Neuron (in vitro differentiated cells): ENCODE measurements at regions not wholly inside any gene's neighbourhood (a gene's known extent, or its start where the extent isn't known, plus 50 kb on each side); places are given as distances from the start of the nearest gene placed in this dataset.

Source experiments
- H2AFZ ChIP-seq: one replicate; pipeline ENCODE4 v1.6.1; 2013; ENCODE audit warnings: low read depth, mild to moderate bottlenecking, inconsistent platforms, low read length, moderate library complexity
- H3K27me3 ChIP-seq: one replicate; pipeline ENCODE4 v1.6.1; 2013; ENCODE audit warnings: low read length; ENCODE audit not compliant: insufficient read depth
- H3K36me3 ChIP-seq: one replicate; pipeline ENCODE4 v1.6.1; 2013; ENCODE audit warnings: low read length; ENCODE audit not compliant: insufficient read depth
- H3K4me1 ChIP-seq: one replicate; pipeline ENCODE4 v1.6.1; 2013; ENCODE audit warnings: low read length; ENCODE audit not compliant: insufficient read depth
- H3K4me3 ChIP-seq: 2 replicates; pipeline ENCODE4 v1.5.1; 2013; ENCODE audit warnings: mild to moderate bottlenecking, low read length, moderate library complexity
- H3K9me3 ChIP-seq: one replicate; pipeline ENCODE4 v1.6.1; 2013; ENCODE audit warnings: low read length

- Histone ChIP-seq H3K4me3 (no peak overlapping the region), H2AFZ (no peak overlapping the region), H3K27me3 (no peaks in the 10 kb centered on the region), H3K36me3 (no peaks in the 10 kb centered on the region), H3K9me3 (no peaks in the 10 kb centered on the region), H3K4me1 (peaks cover 12% of the 10 kb centered on the region)
Observed at GRCh38 chr9:676780-677438, 164.6 kb upstream of the DMRT1 start.

DNA sequence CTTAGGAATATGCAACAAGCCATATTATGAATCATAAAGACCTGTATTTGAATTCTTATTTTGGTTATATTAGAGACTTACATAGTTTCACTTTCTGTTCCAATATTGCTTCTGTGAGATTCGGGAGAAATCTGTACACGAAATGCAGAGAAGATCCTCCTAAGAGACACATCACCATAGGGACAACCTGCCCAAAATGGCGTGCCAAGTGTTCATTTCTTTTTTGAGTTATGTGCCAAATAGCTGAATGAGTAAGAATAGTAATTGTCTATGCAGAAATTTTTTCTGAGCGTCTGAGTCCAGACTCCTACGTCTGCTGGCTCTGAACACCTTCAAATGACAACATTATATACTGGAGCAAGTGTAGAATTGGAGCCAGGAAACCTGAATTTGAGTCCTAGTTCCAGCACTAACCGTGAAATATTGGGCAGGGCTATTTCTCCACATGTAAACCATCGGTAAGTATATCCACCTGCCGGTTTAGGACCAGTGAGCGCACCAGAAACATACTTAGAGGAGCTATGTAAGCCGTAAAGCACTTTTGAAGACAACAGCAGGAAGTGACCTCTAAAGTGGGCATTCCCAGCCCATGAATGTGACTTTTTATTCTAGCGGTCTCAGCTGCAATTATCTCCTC, 163.9 kb upstream of the DMRT1 start:
- Histone ChIP-seq H3K4me1 (peaks cover 12% of the 10 kb centered on the region), H2AFZ (no peak overlapping the region), H3K36me3 (no peaks in the 10 kb centered on the region), H3K4me3 (no peak overlapping the region), H3K27me3 (no peaks in the 10 kb centered on the region), H3K9me3 (no peaks in the 10 kb centered on the region)

- Histone ChIP-seq H3K36me3 (no peaks in the 10 kb centered on the region), H2AFZ (no peak overlapping the region), H3K27me3 (no peaks in the 10 kb centered on the region), H3K4me1 (peaks cover 9% of the 10 kb centered on the region), H3K9me3 (no peaks in the 10 kb centered on the region), H3K4me3 (no peak overlapping the region)
Observed at GRCh38 chr9:678897-679296, 162.6 kb upstream of the DMRT1 start.

DNA sequence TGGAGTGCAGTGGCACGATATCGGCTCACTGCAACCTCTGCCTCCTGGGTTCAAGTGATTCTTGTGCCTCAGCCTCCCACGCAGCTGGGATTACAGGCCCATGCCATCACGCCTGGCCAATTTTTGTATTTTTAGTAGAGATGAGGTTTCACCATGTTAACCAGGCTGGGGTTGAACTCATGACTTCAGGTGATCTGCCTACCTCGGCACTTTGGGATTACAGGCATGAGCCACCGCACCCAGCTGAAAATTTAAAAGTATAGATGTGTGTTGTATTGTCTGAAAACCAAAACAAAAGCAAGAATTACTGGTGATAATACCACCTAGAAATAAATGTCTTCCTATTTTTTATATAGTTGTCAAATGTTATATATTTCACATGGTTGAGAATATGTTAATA, 162.0 kb upstream of the DMRT1 start:
- Histone ChIP-seq H3K9me3 (no peaks in the 10 kb centered on the region), H3K27me3 (no peaks in the 10 kb centered on the region), H3K4me3 (no peak overlapping the region), H3K36me3 (no peaks in the 10 kb centered on the region), H3K4me1 (peaks cover 9% of the 10 kb centered on the region), H2AFZ (no peak overlapping the region)

DNA sequence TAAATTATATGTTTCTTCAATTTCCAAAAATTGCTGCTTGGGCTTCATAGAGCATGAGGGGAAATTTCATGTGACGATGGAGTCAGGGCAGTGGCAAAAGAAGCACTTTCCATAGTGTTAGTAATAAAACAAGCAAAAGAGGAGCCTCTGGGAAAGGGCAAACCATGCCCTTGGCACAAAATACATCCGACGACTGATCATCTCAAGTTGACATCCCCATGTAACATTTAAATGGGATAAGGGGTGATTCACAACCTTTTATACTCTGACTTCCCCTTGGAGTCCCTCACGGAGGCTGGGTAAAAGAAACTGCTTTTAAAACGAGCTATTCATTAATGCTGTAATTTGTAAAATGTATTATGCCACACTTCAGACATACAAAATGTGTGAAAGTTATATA, 161.4 kb upstream of the DMRT1 start:
- H3K27me3 ChIP-seq = no peaks in the 10 kb centered on the region
- no peak overlapping the region for H3K4me3 ChIP-seq
- peaks cover 15% of the 10 kb centered on the region for H3K4me1 ChIP-seq
- H3K9me3 ChIP-seq = no peaks in the 10 kb centered on the region
- no peak overlapping the region for H2AFZ ChIP-seq
- H3K36me3 ChIP-seq = no peaks in the 10 kb centered on the region

DNA sequence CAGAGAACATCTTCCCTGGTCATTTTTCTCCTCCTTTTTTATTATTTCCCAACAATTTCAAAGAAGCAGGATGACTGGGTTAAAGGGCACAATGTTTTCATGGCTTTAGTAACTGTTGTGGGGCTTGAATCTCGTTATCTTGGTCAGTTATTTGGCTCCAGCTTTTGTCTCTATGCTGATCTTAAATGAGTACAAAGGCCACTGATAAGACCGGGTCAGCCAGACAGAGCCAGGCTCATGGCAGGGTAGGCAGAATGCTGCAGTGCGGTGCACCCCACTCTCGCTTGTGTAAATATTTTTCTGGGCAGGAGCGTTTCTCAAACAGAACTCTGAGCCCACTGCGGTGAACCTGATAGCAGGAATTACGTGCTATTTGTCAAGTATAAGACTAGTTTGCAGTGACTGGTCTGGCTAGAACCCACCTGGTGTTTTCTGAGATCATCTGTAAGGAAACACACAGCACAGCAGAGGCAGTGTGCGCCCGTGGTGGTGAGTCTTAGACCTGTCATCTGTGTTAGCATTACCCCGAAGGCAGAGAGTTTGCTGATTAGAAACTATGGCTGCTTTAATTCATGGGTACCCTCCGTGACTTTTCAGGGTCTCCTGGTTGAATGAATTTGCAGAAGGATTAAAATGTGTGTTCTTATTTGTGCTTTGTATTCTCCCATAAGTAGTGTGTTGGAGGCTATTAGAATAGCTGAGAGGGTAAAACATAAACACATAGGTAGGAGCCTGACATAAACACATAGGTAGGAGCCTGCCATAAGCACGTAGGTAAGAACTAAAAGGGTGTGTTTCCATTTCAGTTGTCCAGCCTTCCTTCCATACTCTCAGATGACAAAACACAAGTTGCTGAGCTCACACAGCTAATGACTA, 158.6 kb upstream of the DMRT1 start:
- no peak overlapping the region for H2AFZ ChIP-seq
- H3K36me3 ChIP-seq = no peaks in the 10 kb centered on the region
- H3K27me3 ChIP-seq = no peaks in the 10 kb centered on the region
- peaks cover 2% of the 10 kb centered on the region for H3K9me3 ChIP-seq
- peaks cover 15% of the 10 kb centered on the region for H3K4me1 ChIP-seq
- H3K4me3 ChIP-seq = no peak overlapping the region

- Histone ChIP-seq H3K4me1 (peaks cover 15% of the 10 kb centered on the region), H3K36me3 (no peaks in the 10 kb centered on the region), H3K9me3 (peaks cover 2% of the 10 kb centered on the region), H3K4me3 (no peak overlapping the region), H2AFZ (no peak overlapping the region), H3K27me3 (no peaks in the 10 kb centered on the region)
Observed at GRCh38 chr9:683509-684021, 157.9 kb upstream of the DMRT1 start.

DNA sequence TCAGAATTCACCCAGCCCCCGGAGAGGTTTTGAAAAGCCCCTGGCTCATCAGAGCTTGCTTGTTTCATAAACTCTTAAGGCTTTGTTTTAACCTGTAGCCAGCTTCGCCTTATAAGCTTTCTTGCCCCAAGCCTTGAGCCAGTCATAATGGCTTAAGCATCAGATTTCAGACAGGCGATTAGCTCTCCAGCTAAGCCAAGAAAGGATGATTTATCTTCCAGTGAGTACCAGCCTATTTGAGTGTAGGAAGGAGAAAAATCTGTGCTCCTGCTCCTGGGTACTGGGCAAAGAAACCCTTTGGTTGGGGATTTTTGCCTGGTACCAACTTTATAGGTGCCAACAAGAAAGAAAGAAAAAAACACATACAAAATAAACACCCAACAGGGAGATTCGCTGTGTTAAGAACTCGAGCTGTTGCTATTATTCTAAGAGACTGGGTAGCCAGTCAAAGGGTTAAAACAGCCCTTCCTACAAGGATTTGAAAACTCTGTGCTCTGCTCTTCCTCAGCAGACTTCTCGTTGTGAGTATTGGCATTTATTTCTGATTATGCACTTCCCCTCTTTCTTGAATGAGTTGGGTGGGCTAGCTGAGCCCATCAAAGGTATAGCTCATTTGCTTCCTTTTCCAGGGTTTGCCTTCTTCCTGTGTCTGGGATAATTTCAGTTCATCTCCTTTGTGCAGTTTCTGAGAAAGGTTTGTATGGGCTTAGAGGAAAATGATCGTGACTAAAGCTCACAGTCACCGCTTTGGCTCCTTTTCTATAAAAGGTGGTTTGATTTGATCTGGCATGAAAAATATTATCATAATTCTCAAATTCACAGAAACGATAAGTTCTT, 157.2 kb upstream of the DMRT1 start:
- Histone ChIP-seq H3K27me3 (no peaks in the 10 kb centered on the region), H3K4me3 (no peak overlapping the region), H3K9me3 (peaks cover 2% of the 10 kb centered on the region), H2AFZ (peak overlapping the region; percentile 16), H3K36me3 (no peaks in the 10 kb centered on the region), H3K4me1 (peaks cover 15% of the 10 kb centered on the region)

DNA sequence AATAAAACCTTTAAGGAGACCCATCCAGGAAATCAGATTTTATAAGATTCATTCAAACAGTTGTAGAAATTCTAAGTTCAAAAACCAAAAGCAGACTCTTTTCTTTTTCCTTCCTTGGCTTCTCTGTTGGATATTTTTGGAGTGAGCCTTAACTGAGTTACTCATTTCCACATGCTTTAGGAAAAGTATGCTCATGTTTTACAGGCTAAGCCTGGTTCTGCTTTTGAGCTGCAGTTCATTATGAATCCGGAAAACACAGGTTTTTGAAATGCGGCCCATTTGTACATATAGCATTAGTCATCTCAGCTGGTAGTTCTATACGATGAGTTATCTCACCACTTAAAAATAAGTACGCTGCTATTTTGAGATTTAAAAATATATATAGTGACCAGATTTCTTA, 156.6 kb upstream of the DMRT1 start:
- Histone ChIP-seq H3K36me3 (no peaks in the 10 kb centered on the region), H3K4me3 (no peak overlapping the region), H3K4me1 (peaks cover 15% of the 10 kb centered on the region), H2AFZ (peak overlapping the region; percentile 16), H3K9me3 (peaks cover 2% of the 10 kb centered on the region), H3K27me3 (no peaks in the 10 kb centered on the region)

- Histone ChIP-seq H3K4me3 (no peak overlapping the region), H3K9me3 (peaks cover 2% of the 10 kb centered on the region), H3K27me3 (no peaks in the 10 kb centered on the region), H3K4me1 (peaks cover 15% of the 10 kb centered on the region), H3K36me3 (no peaks in the 10 kb centered on the region), H2AFZ (no peak overlapping the region)
Observed at GRCh38 chr9:686321-686813, 155.1 kb upstream of the DMRT1 start.

DNA sequence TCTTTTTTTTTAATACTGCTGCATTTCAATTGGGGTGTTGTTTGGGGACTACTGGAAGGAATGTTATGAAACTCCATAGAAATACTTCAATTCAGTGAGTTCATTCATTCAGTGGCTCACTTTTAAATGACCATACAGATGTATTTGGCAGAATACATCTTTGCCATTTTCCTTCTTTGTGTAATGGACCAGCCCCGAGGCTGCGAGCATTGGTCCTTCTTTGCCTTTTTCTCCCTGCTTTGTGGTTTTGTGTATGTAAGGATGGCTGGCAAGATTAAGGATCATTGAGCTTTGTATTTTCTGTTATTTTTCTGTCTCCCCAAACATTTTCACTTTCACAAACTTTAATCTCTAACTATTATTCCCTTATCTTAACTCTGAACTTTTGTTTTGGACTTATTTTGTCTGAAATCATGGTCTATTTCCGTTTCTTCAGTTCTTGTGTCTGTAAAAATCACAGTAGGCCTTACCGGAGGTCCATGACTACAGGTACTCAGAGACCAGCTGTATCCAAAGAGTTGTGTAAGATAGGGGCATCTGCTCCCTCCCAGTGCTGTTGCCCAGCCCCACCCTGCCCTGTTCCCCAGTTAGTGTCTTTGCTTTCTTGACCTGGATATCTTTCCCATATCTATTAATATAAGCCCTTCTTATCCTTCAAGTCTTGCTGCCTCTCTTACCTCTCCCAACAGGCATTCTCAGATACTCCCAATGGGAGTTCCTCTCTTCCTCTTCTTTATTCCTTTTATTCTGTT, 154.3 kb upstream of the DMRT1 start:
- H3K4me1 ChIP-seq = peaks cover 15% of the 10 kb centered on the region
- H2AFZ ChIP-seq = no peak overlapping the region
- H3K36me3 ChIP-seq = no peaks in the 10 kb centered on the region
- H3K9me3 ChIP-seq = peaks cover 2% of the 10 kb centered on the region
- no peak overlapping the region for H3K4me3 ChIP-seq
- no peaks in the 10 kb centered on the region for H3K27me3 ChIP-seq

DNA sequence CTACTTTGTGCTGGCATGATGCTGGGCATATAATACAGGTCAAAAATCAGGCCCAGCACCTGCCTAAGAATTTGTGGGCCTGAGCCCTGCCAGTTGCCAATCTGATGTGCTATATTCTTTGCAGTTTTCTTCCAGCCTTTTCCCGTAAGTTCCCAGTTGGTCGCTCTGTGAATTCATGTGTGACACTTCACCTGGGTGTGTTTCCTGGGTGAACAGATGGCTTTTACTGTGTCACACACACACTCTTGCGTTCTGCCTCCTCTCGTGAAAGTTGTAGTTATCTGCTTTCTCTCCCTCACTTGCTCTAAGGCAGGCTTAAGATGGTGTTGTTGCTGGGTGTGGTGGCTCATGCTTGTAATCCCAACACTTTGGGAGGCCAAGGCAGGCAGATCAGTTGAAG, 153.5 kb upstream of the DMRT1 start:
- peaks cover 16% of the 10 kb centered on the region for H3K4me1 ChIP-seq
- no peak overlapping the region for H2AFZ ChIP-seq

More for the DNA sequence above, 153.5 kb upstream of the DMRT1 start:
- H3K27me3 ChIP-seq = no peaks in the 10 kb centered on the region
- no peaks in the 10 kb centered on the region for H3K36me3 ChIP-seq
- H3K9me3 ChIP-seq = peaks cover 2% of the 10 kb centered on the region
- H3K4me3 ChIP-seq = no peak overlapping the region
